ENCODE measurements at regions not wholly inside any gene's neighbourhood (a gene's known extent, or its start where the extent isn't known, plus 50 kb on each side); places are given as distances from the start of the nearest gene placed in this dataset.

DNA sequence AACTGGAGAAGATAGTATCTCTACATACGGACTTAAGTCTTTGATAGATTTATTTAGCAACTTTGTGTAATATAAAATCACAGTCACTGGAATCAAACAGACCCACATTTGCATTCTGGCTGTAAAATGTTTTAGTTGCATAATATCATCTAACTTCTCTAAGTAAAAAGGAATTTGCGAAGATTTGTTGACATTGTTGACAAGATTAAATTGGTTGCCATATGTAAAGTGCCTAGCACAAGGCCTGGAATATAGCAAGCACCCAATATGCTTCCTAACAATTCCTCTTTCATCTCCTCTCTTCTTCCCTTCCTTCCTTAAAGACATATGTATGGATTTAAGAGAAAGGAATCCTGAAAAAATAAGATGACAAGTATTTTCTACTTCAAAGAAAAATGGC lies 295.4 kb upstream of the PPFIA2 start:
- DNase-seq (ENCODE audit: low read depth, low spot score) = no peak
- in situ Hi-C loops (cut with HindIII; ENCODE audit: low sequenced_read_pairs) = no loop called here
- TF ChIP-seq, protein P1, sequence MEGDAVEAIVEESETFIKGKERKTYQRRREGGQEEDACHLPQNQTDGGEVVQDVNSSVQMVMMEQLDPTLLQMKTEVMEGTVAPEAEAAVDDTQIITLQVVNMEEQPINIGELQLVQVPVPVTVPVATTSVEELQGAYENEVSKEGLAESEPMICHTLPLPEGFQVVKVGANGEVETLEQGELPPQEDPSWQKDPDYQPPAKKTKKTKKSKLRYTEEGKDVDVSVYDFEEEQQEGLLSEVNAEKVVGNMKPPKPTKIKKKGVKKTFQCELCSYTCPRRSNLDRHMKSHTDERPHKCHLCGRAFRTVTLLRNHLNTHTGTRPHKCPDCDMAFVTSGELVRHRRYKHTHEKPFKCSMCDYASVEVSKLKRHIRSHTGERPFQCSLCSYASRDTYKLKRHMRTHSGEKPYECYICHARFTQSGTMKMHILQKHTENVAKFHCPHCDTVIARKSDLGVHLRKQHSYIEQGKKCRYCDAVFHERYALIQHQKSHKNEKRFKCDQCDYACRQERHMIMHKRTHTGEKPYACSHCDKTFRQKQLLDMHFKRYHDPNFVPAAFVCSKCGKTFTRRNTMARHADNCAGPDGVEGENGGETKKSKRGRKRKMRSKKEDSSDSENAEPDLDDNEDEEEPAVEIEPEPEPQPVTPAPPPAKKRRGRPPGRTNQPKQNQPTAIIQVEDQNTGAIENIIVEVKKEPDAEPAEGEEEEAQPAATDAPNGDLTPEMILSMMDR (IDR thresholded peaks at IDR 0.05; ENCODE audit: low read depth, low read length) = no peak
- no peak overlapping the region for H3K4me3 ChIP-seq (ENCODE audit: low read depth, low read length)

DNA sequence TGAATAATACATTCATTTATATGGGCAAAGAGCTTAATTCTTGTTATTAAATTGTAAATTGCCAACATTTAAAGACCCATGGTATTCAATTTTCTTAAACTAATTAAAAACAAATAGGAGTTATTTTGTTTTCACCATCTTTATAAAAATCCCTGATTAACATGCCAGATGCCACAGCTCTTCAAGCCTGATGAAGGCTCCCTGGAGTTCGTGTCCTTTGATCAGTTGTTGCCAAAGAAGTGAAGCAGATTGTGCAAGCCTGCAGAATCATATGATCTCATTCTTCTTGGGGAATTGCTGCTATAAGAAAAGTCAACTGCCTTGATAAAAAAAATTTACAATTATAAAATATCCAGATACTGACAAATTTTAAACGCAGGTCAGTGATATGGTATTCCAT lies 288.3 kb upstream of the PPFIA2 start:
- DNase-seq (ENCODE audit: low read depth, low spot score) = no peak
- no peak overlapping the region for H3K4me3 ChIP-seq (ENCODE audit: low read depth, low read length)
- in situ Hi-C loops (cut with HindIII; ENCODE audit: low sequenced_read_pairs) = no loop called here
- TF ChIP-seq, protein P1 (IDR thresholded peaks at IDR 0.05; ENCODE audit: low read depth, low read length) = no peak

DNA sequence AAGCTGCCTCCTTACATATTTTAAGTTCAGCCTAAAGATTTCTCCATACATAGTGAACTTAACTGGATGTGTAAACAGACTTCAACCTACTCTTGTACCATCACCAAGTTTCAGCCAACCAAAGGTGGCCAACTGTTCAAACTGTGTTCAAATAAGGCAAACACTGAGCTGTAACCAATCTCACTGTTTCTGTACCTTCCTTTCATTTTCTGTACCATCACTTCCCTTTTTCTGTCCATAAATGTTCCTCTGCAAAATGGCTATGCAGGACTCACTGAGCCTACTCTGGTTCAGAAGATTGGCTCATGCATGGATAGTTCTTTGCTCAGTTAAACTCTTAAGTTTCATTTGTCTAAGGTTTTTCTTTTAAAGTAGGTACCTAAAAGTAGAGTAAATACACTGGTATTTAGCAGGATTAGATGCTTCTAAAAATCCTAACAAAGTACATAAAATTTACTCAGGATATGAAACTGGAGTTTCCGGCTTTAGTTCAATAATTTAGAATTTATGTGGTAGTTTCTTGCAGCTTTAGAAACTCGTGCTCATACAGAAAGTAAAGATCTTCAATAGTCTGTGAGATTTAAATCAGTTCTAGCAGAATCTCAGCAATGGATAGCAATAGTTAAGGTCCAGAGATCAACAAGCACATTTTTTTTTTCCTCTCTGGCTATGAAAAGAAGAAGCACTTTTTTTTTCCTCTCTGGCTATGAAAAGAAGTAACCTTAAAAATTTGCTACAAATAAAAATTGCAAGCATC lies 282.0 kb upstream of the PPFIA2 start:
- TF ChIP-seq, protein P1 (IDR thresholded peaks at IDR 0.05; ENCODE audit: low read depth, low read length) = no peak
- DNase-seq (ENCODE audit: low read depth, low spot score) = no peak
- H3K4me3 ChIP-seq (ENCODE audit: low read depth, low read length) = no peak overlapping the region
- in situ Hi-C loops (cut with HindIII; ENCODE audit: low sequenced_read_pairs) = no loop called here

DNA sequence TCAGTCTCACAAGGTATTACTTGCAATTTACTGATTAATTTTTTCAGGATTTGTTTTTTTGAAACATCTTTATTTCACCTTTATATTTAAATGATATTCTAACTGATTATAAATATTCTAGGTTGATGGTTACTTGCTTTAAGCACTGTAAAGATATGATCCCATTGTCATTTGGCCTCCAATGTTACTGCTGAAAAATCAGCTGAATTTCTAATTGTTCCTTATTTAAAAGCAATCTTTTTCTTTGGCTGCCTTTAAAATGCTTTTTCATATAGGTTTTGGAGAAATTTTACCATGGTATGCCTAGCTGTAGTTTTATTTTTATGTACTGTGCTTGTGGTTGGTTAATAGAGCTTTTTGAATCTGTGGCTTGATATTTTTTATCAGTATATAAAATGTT lies 275.6 kb upstream of the PPFIA2 start:
- DNase-seq (ENCODE audit: low read depth, low spot score) = no peak
- H3K4me3 ChIP-seq (ENCODE audit: low read depth, low read length) = no peak overlapping the region
- TF ChIP-seq, protein P1 (IDR thresholded peaks at IDR 0.05; ENCODE audit: low read depth, low read length) = no peak
- in situ Hi-C loops (cut with HindIII; ENCODE audit: low sequenced_read_pairs) = no loop called here

DNA sequence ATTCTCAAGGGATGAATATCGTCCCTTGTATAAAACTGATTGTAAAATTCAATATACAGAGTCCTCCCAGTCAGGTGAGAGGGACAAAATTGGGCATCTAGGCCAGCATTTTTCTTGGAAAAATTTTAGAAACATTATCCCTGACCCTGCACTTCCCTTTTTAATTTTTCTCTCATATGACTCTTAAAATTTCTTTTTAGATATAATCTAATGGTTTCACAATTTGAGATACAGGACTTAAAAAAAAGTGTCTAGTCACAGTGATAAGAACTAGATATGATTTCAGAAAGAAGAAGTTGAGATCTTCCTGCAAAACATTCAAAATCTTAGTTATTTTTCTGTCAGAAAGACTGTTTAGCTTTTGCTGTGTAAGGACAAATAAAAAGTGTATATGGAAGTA lies 270.8 kb upstream of the PPFIA2 start:
- in situ Hi-C loops (cut with HindIII; ENCODE audit: low sequenced_read_pairs) = no loop called here
- no peak overlapping the region for H3K4me3 ChIP-seq (ENCODE audit: low read depth, low read length)
- no peak for DNase-seq (ENCODE audit: low read depth, low spot score)
- TF ChIP-seq, protein P1 (IDR thresholded peaks at IDR 0.05; ENCODE audit: low read depth, low read length) = no peak

DNA sequence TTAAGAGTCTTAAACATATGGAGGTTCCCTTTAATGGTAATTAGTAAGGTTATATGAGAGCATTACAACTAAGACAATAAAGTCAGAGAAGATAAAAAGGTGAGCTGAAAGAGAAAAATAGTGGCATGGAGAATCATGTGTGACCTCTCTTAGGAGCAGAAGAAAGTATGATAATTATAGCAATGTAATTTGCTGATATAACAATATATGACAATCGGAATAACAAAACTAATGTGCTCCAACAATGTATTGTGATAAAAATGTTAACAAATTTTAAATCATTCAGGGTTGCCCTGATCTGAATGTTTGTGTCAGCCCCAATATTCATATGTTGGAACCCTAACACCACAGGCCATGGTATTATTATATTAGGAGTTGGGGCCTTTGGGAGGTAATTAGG lies 269.6 kb upstream of the PPFIA2 start:
- in situ Hi-C loops (cut with HindIII; ENCODE audit: low sequenced_read_pairs) = no loop called here
- DNase-seq (ENCODE audit: low read depth, low spot score) = no peak
- TF ChIP-seq, protein P1 (IDR thresholded peaks at IDR 0.05; ENCODE audit: low read depth, low read length) = no peak
- H3K4me3 ChIP-seq (ENCODE audit: low read depth, low read length) = no peak overlapping the region
